ENCODE measurements at regions not wholly inside any gene's neighbourhood (a gene's known extent, or its start where the extent isn't known, plus 50 kb on each side); places are given as distances from the start of the nearest gene placed in this dataset.

DNA sequence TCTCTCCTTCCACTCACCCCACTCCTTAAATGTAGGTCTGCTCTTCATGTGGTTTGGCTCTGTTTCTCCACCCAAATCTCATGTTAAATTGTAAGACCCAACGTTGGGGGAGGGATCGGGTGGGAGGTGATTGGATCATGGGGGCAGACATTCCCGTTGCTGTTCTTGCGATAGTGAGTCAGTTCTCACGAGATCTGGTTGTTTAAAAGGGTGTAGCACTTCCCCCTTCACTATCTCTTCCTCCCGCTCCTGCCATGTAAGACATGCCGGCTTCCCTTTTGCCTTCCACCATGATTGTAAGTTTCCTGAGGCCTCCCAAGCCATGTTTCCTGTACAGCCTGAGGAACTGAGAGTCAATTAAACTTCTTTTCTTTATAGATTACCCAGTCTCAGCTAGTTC is 1044.5 kb upstream of the POU3F3 start:
- TF ChIP-seq, protein P1, sequence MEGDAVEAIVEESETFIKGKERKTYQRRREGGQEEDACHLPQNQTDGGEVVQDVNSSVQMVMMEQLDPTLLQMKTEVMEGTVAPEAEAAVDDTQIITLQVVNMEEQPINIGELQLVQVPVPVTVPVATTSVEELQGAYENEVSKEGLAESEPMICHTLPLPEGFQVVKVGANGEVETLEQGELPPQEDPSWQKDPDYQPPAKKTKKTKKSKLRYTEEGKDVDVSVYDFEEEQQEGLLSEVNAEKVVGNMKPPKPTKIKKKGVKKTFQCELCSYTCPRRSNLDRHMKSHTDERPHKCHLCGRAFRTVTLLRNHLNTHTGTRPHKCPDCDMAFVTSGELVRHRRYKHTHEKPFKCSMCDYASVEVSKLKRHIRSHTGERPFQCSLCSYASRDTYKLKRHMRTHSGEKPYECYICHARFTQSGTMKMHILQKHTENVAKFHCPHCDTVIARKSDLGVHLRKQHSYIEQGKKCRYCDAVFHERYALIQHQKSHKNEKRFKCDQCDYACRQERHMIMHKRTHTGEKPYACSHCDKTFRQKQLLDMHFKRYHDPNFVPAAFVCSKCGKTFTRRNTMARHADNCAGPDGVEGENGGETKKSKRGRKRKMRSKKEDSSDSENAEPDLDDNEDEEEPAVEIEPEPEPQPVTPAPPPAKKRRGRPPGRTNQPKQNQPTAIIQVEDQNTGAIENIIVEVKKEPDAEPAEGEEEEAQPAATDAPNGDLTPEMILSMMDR (IDR thresholded peaks at IDR 0.05; ENCODE audit: control extremely low read depth in 1 of 3, insufficient read depth in 1 of 3, low read depth in 1 of 3, low read length in 3 of 3): no peak
- TF ChIP-seq TAF1 (IDR thresholded peaks at IDR 0.05; ENCODE audit: low read depth, low read length) (no peak), RFX5 (IDR thresholded peaks at IDR 0.05; ENCODE audit: borderline replicate concordance, low read depth, low read length) (no peak), SRF (IDR thresholded peaks at IDR 0.05; ENCODE audit: low read depth, low read length) (no peak), CREB1 (IDR thresholded peaks at IDR 0.05) (no peak), SAP30 (IDR thresholded peaks at IDR 0.05; ENCODE audit: insufficient read depth, insufficient replicate concordance, low read length) (no peak), HDAC6 (IDR thresholded peaks at IDR 0.05; ENCODE audit: low read depth, low read length) (no peak), POLR2A (IDR thresholded peaks at IDR 0.05; ENCODE audit: control extremely low read depth in 1 of 2, low read depth in 2 of 2, low read length in 2 of 2) (no peak), CHD2 (IDR thresholded peaks at IDR 0.05; ENCODE audit: low read length) (peak; percentile 36; the same call in 1 of the 2 replicates), CBX5 (IDR thresholded peaks at IDR 0.05; ENCODE audit: low read depth, low read length) (no peak), RAD21 (IDR thresholded peaks at IDR 0.05 in 1 of 2, conservative IDR thresholded peaks at IDR 0.05 in 1 of 2; ENCODE audit: low read depth in 2 of 2, low read length in 2 of 2) (no peak), CTBP2 (IDR thresholded peaks at IDR 0.05; ENCODE audit: borderline replicate concordance, insufficient read depth, insufficient read length, low read length) (no peak), GABPA (IDR thresholded peaks at IDR 0.05; ENCODE audit: borderline replicate concordance, insufficient read depth, low read length) (no peak)

Measured in H1 (cell line).